ENCODE measurements at regions not wholly inside any gene's neighbourhood (a gene's known extent, or its start where the extent isn't known, plus 50 kb on each side); places are given as distances from the start of the nearest gene placed in this dataset.

- TF ChIP-seq CTCF (IDR thresholded peaks at IDR 0.05): no peak
- TF ChIP-seq POLR2A (IDR thresholded peaks at IDR 0.05): no peak
These were observed 1005.2 kb upstream of the CADM2 start for GRCh38 chr3:83953417-83954089.

All from breast epithelium (tissue), 3 donors.